GM12878 (cell line): ENCODE measurements at regions not wholly inside any gene's neighbourhood (a gene's known extent, or its start where the extent isn't known, plus 50 kb on each side); places are given as distances from the start of the nearest gene placed in this dataset.

Experiments used
- CREM ChIP-seq: IDR thresholded peaks from 2 replicates; pipeline ENCODE4 v1.6.1; 2014; ENCODE audit warnings: antibody characterized with exemption, low read depth
- FOXM1 ChIP-seq: IDR thresholded peaks from 2 replicates; pipeline ENCODE4 v1.6.1; 2012; ENCODE audit warnings: low read depth, mild to moderate bottlenecking, inconsistent platforms, low read length, moderate library complexity
- GABPA ChIP-seq: IDR thresholded peaks from 2 replicates; pipeline ENCODE4 v1.6.1; 2014; ENCODE audit warnings: antibody characterized with exemption, low read depth, mild to moderate bottlenecking, inconsistent platforms
- IRF4 ChIP-seq: IDR thresholded peaks from 2 replicates; pipeline ENCODE4 v1.6.1; 2011; ENCODE audit warnings: low read depth, low read length
- JUNB ChIP-seq: IDR thresholded peaks from 2 replicates; pipeline ENCODE4 v1.6.1; 2016; ENCODE audit warnings: antibody characterized with exemption, mild to moderate bottlenecking
- MYC ChIP-seq: IDR thresholded peaks from 2 replicates; pipeline ENCODE4 v1.6.1; 2011; ENCODE audit warnings: mild to moderate bottlenecking, low read length, moderate library complexity, inconsistent platforms; ENCODE audit not compliant: insufficient read depth, insufficient replicate concordance, insufficient read length, severe bottlenecking
- SIN3A ChIP-seq: IDR thresholded peaks from 2 replicates; pipeline ENCODE4 v1.6.1; 2012; ENCODE audit warnings: low read depth, low read length, improper control_type of control experiment
- STAT1 ChIP-seq: fragments of 450-650 bp; conservative IDR thresholded peaks from 2 replicates; pipeline ENCODE4 v1.6.1; 2014; ENCODE audit warnings: antibody characterized with exemption, mild to moderate bottlenecking
- TCF12 ChIP-seq: IDR thresholded peaks from 2 replicates; pipeline ENCODE4 v1.6.1; 2011; ENCODE audit warnings: low read depth, mild to moderate bottlenecking, low read length
- ZNF274 ChIP-seq: IDR thresholded peaks from one replicate; pipeline ENCODE4 v1.8.0; 2011; ENCODE audit not compliant: insufficient read length, insufficient read depth
- TF ChIP-seq, protein P1 (sequence below): fragments of 150-350 bp; IDR thresholded peaks from 2 replicates; pipeline ENCODE4 v1.6.1; 2014; ENCODE audit warnings: mild to moderate bottlenecking, low read depth, low read length
- TF ChIP-seq, protein P2 (sequence below): IDR thresholded peaks from 2 replicates; pipeline ENCODE4 v1.6.1; 2012; ENCODE audit warnings: low read depth, low read length, improper control_type of control experiment
- TF ChIP-seq, protein P3 (sequence below): IDR thresholded peaks from 2 replicates; pipeline ENCODE4 v1.6.1; 2011; ENCODE audit warnings: borderline replicate concordance, low read depth, mild to moderate bottlenecking, moderate library complexity, mixed read lengths, low read length; ENCODE audit not compliant: insufficient read depth; ENCODE audit errors: extremely low read length

DNA sequence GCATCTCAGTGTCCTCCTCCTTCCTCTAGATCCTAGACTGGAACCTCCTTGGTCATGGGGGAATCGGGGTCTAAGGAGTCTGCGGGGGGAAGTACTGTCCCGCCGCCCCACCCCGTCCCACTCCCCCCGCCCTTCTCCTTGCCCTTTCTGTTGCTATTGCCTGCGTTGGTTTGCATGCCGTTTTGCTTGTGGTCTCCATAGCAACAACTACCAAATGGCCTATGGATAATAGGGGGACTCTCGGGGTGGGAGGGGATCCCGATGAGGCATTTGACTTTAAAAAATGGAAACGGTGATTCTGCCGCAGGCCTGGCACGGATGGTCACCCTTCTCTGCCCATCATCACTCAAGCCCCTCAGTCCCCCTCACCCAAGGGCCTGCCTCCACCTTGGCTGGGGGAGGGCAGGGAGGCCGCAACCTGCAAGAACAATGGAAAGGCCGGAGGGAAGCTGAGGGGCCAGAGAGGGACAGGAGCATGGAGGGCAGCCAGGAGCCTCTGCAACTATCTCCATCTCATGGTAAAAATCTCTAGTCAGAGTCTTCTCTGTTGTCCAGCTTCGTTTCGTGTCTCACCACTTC is 231.4 kb upstream of the TNRC6C start (continued):
- TF ChIP-seq GABPA (no peak), CREM (no peak), JUNB (no peak), MYC (no peak), ZNF274 (no peak), STAT1 (no peak), SIN3A (no peak), FOXM1 (no peak), IRF4 (no peak), TCF12 (no peak)
- TF ChIP-seq, protein P1, sequence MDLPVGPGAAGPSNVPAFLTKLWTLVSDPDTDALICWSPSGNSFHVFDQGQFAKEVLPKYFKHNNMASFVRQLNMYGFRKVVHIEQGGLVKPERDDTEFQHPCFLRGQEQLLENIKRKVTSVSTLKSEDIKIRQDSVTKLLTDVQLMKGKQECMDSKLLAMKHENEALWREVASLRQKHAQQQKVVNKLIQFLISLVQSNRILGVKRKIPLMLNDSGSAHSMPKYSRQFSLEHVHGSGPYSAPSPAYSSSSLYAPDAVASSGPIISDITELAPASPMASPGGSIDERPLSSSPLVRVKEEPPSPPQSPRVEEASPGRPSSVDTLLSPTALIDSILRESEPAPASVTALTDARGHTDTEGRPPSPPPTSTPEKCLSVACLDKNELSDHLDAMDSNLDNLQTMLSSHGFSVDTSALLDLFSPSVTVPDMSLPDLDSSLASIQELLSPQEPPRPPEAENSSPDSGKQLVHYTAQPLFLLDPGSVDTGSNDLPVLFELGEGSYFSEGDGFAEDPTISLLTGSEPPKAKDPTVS: no peak
- TF ChIP-seq, protein P2, sequence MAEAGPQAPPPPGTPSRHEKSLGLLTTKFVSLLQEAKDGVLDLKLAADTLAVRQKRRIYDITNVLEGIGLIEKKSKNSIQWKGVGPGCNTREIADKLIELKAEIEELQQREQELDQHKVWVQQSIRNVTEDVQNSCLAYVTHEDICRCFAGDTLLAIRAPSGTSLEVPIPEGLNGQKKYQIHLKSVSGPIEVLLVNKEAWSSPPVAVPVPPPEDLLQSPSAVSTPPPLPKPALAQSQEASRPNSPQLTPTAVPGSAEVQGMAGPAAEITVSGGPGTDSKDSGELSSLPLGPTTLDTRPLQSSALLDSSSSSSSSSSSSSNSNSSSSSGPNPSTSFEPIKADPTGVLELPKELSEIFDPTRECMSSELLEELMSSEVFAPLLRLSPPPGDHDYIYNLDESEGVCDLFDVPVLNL: no peak
- TF ChIP-seq, protein P3, sequence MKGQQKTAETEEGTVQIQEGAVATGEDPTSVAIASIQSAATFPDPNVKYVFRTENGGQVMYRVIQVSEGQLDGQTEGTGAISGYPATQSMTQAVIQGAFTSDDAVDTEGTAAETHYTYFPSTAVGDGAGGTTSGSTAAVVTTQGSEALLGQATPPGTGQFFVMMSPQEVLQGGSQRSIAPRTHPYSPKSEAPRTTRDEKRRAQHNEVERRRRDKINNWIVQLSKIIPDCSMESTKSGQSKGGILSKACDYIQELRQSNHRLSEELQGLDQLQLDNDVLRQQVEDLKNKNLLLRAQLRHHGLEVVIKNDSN: no peak
